ENCODE measurements at regions not wholly inside any gene's neighbourhood (a gene's known extent, or its start where the extent isn't known, plus 50 kb on each side); places are given as distances from the start of the nearest gene placed in this dataset.

DNA sequence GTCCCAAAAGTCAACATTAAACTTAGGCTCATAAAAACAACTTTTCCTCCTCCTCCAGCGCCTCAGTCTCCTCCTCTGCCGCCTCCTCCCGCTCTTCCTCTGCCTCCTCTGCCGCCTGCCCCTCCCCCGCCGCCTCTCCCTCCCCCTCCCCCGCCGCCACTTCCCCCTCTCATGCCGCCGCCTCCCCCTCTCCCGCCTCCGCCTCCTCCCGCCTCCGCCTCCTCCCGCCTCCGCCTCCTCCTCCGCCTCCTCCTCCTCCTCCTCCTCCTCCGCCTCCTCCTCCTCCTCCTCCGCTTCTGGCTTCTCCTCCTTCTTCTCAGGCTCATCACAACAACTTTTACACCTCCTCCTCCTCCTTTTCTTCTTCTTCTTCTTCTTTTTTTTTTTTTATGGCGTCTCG lies 599.9 kb downstream of the TMEM182 start:
- WGBS (ENCODE audit: insufficient coverage, insufficient read length): no CpG with 5 or more reads among the region's 21 CpGs
- H3K4me1 ChIP-seq (ENCODE audit: control insufficient read depth, insufficient read depth, low read length): no peaks in the 10 kb centered on the region
- no peak for DNase-seq (ENCODE audit: low read depth, low spot score)
- no peaks in the 10 kb centered on the region for H3K36me3 ChIP-seq (ENCODE audit: control insufficient read depth, insufficient read depth, low read length)
- no peaks in the 10 kb centered on the region for H3K27me3 ChIP-seq (ENCODE audit: control insufficient read depth, insufficient read depth, low read length)
- no peak overlapping the region for H3K4me3 ChIP-seq (ENCODE audit: low read length)
- no peaks in the 10 kb centered on the region for H3K9me3 ChIP-seq (ENCODE audit: control insufficient read depth, insufficient read depth, low read length)
- H3K27ac ChIP-seq (ENCODE audit: low read length): no peak overlapping the region

DNA sequence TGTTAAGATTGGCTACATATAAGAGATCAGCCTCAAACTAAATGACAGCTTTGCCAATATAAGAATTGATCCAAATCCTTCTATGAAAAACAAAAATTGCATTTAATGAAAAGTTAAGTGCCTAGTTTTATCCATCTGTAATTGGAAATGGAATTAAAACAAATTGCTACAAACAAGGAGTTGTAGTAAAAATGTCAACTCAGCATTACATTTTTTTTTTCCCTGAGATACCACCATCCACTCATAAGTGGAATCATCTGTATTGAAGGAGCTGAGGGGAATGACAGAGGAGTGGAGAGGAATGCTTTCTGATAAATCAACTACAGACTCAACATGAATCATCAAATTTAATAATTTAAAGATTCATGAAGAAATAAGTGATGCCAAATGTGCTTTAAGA lies 601.8 kb downstream of the TMEM182 start:
- no peaks in the 10 kb centered on the region for H3K27me3 ChIP-seq (ENCODE audit: control insufficient read depth, insufficient read depth, low read length)
- H3K27ac ChIP-seq (ENCODE audit: low read length): no peak overlapping the region

DNA sequence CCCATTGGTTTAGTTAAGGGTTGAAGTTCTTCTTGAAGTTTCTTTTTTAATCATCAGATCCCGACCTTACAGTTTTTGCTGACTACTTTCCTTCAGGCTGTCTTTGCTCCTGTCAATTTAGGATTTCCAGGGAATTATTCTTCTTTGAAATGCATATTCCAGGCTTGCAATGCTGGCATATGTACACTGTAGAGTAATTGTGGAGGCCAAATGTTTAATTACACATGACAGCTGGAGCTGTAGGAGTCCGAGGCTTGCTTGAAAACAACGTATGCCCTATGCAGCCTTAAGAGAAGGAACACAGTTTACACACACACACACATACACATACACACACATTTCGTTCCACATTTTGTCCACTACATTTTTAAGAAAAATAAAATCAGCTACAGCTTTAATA lies 602.3 kb downstream of the TMEM182 start:
- no peaks in the 10 kb centered on the region for H3K36me3 ChIP-seq (ENCODE audit: control insufficient read depth, insufficient read depth, low read length)
- 100% methylated on average over 1 of the region's 4 CpGs for WGBS (ENCODE audit: insufficient coverage, insufficient read length)
- no peak overlapping the region for H3K4me3 ChIP-seq (ENCODE audit: low read length)
- DNase-seq (ENCODE audit: low read depth, low spot score): no peak
- H3K9me3 ChIP-seq (ENCODE audit: control insufficient read depth, insufficient read depth, low read length): no peaks in the 10 kb centered on the region
- no peak overlapping the region for H3K27ac ChIP-seq (ENCODE audit: low read length)
- H3K4me1 ChIP-seq (ENCODE audit: control insufficient read depth, insufficient read depth, low read length): no peaks in the 10 kb centered on the region
- H3K27me3 ChIP-seq (ENCODE audit: control insufficient read depth, insufficient read depth, low read length): no peaks in the 10 kb centered on the region

More for the DNA sequence above, 601.8 kb downstream of the TMEM182 start:
- Histone ChIP-seq H3K4me3 (ENCODE audit: low read length) (no peak overlapping the region), H3K4me1 (ENCODE audit: control insufficient read depth, insufficient read depth, low read length) (no peaks in the 10 kb centered on the region), H3K36me3 (ENCODE audit: control insufficient read depth, insufficient read depth, low read length) (no peaks in the 10 kb centered on the region), H3K9me3 (ENCODE audit: control insufficient read depth, insufficient read depth, low read length) (no peaks in the 10 kb centered on the region)
- DNase-seq (ENCODE audit: low read depth, low spot score): no peak

DNA sequence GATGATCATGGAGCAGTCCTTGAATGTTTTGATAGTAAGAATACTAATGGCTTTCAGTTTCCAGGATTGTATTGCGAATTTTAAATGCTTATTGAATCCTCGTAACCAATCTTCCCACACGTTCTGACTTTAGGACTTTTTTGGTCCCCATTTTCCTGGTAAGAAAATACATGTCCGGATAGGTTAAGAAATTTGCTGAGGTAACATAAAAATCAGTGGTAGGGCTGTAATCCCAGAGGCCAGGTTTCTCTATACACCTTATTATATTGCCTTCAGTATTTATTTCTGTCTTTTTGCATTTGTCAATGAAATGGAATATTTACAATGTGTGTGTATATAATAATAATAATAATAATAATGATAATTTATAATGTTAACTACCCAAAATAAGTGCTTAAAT lies 603.2 kb downstream of the TMEM182 start:
- Histone ChIP-seq H3K36me3 (ENCODE audit: control insufficient read depth, insufficient read depth, low read length) (no peaks in the 10 kb centered on the region), H3K4me3 (ENCODE audit: low read length) (no peak overlapping the region), H3K27ac (ENCODE audit: low read length) (no peak overlapping the region), H3K9me3 (ENCODE audit: control insufficient read depth, insufficient read depth, low read length) (no peaks in the 10 kb centered on the region), H3K4me1 (ENCODE audit: control insufficient read depth, insufficient read depth, low read length) (no peaks in the 10 kb centered on the region), H3K27me3 (ENCODE audit: control insufficient read depth, insufficient read depth, low read length) (no peaks in the 10 kb centered on the region)
- no peak for DNase-seq (ENCODE audit: low read depth, low spot score)
- WGBS (ENCODE audit: insufficient coverage, insufficient read length): no CpG with 5 or more reads among the region's 4 CpGs

DNA sequence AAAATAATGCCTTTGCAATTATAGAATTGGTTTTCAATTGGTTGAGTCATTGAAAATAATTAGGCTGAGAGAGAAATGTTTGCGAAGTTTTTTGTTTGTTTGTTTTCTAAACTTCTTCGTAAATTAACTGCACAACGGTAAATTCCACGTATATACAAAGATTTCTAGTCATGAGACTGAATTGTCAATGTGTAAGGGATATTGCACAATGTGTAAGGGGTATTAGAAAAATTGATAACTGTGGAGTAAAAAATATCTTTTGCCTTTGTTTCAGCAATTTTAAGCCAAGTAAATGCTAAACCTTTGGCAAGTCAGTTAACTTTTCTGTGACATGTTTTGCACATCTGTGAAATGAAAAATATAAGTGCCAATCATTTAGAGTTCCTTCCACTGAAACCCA lies 606.0 kb downstream of the TMEM182 start:
- H3K4me3 ChIP-seq (ENCODE audit: low read length): no peak overlapping the region
- no peak for DNase-seq (ENCODE audit: low read depth, low spot score)
- H3K4me1 ChIP-seq (ENCODE audit: control insufficient read depth, insufficient read depth, low read length): no peaks in the 10 kb centered on the region
- no peaks in the 10 kb centered on the region for H3K36me3 ChIP-seq (ENCODE audit: control insufficient read depth, insufficient read depth, low read length)
- no peaks in the 10 kb centered on the region for H3K27me3 ChIP-seq (ENCODE audit: control insufficient read depth, insufficient read depth, low read length)
- H3K27ac ChIP-seq (ENCODE audit: low read length): no peak overlapping the region
- no peaks in the 10 kb centered on the region for H3K9me3 ChIP-seq (ENCODE audit: control insufficient read depth, insufficient read depth, low read length)
- WGBS (ENCODE audit: insufficient coverage, insufficient read length): 100% methylated on average over 2 of the region's 4 CpGs

DNA sequence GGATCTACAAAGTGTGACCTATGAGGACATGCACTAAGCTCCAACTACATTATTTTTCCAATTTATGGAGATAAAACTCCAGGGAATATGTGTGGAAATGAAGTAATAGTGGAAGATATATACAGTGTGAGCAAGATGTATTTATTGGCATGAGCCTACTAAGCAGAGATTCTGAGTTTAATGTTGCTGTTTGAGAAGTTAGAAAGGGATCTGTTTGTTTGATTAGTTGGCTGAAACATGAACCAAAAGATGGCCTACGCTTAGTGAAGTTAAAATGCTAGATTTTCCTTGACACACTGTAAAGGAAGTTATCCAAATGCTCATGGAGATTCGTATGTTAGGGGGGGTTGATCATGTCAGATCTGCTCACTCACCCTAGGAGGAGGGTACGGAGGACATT lies 621.7 kb downstream of the TMEM182 start:
- no CpG with 5 or more reads among the region's 3 CpGs for WGBS (ENCODE audit: insufficient coverage, insufficient read length)
- no peaks in the 10 kb centered on the region for H3K36me3 ChIP-seq (ENCODE audit: control insufficient read depth, insufficient read depth, low read length)
- DNase-seq (ENCODE audit: low read depth, low spot score): no peak
- H3K27ac ChIP-seq (ENCODE audit: low read length): no peak overlapping the region
- no peaks in the 10 kb centered on the region for H3K27me3 ChIP-seq (ENCODE audit: control insufficient read depth, insufficient read depth, low read length)
- no peaks in the 10 kb centered on the region for H3K4me1 ChIP-seq (ENCODE audit: control insufficient read depth, insufficient read depth, low read length)
- no peaks in the 10 kb centered on the region for H3K9me3 ChIP-seq (ENCODE audit: control insufficient read depth, insufficient read depth, low read length)
- no peak overlapping the region for H3K4me3 ChIP-seq (ENCODE audit: low read length)

DNA sequence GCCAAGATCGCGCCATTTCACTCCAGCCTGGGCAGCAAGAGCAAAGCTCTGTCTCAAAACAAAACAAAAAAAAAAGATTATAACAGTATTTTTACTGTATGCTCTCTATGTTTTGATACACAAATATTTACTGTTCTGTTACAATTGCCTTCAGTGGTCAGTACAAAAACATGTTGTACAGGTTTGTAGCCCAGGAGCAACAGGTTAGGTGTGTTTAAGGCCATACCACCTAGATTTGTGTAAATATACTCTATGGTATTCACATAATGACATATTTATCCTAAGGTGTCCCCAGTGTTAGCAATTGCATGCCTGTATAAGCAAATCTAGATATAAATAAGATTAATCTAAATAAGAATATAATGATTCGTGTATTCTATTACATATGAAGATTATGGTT lies 625.0 kb downstream of the TMEM182 start:
- H3K4me3 ChIP-seq (ENCODE audit: low read length): no peak overlapping the region
- no peaks in the 10 kb centered on the region for H3K9me3 ChIP-seq (ENCODE audit: control insufficient read depth, insufficient read depth, low read length)
- H3K36me3 ChIP-seq (ENCODE audit: control insufficient read depth, insufficient read depth, low read length): no peaks in the 10 kb centered on the region
- H3K27ac ChIP-seq (ENCODE audit: low read length): no peak overlapping the region
- H3K27me3 ChIP-seq (ENCODE audit: control insufficient read depth, insufficient read depth, low read length): no peaks in the 10 kb centered on the region
- no peak for DNase-seq (ENCODE audit: low read depth, low spot score)
- WGBS (ENCODE audit: insufficient coverage, insufficient read length): no CpG with 5 or more reads among the region's 3 CpGs
- no peaks in the 10 kb centered on the region for H3K4me1 ChIP-seq (ENCODE audit: control insufficient read depth, insufficient read depth, low read length)

DNA sequence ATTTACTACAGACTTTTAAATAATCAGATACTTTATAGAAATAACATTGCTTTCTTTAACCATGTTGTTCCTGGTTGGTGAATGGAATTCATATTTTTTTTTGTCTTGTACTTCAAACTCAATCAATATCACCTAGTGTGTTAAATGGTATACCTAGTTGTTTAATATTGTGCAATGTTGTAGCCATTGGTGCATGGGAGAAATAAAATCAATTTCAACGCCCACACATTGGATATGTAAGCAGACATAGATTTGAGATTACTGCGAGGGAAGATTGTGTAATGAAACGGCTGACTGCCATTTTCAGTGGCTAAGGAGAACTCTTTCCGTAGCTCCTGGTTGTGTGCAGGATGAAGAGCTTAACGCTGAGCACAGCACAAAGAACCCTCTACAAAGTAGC lies 626.1 kb downstream of the TMEM182 start:
- H3K27me3 ChIP-seq (ENCODE audit: control insufficient read depth, insufficient read depth, low read length): no peaks in the 10 kb centered on the region
- no peak overlapping the region for H3K4me3 ChIP-seq (ENCODE audit: low read length)
- no CpG with 5 or more reads among the region's 5 CpGs for WGBS (ENCODE audit: insufficient coverage, insufficient read length)
- no peak for DNase-seq (ENCODE audit: low read depth, low spot score)
- no peaks in the 10 kb centered on the region for H3K4me1 ChIP-seq (ENCODE audit: control insufficient read depth, insufficient read depth, low read length)
- no peaks in the 10 kb centered on the region for H3K36me3 ChIP-seq (ENCODE audit: control insufficient read depth, insufficient read depth, low read length)
- no peaks in the 10 kb centered on the region for H3K9me3 ChIP-seq (ENCODE audit: control insufficient read depth, insufficient read depth, low read length)
- H3K27ac ChIP-seq (ENCODE audit: low read length): no peak overlapping the region

DNA sequence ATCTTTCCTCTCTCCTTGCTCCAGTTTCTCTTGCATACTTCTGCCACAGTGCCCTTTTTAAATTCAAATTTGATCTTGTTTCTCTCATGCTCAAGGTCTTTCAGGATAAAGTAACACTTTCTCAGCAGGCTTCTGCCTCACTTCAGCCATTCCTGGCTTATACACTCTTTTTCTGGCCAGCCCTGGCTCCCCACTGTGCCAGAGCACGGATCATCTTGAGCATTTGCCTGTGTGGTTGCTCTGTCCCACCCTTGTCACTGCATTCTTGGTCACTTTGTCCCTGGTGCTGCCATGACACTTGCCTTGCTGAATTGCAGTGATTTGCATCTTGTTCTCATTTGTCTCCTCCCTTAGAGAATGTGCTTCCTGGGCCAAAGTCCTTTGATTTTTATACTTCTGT lies 634.3 kb downstream of the TMEM182 start:
- Histone ChIP-seq H3K27me3 (ENCODE audit: control insufficient read depth, insufficient read depth, low read length) (no peaks in the 10 kb centered on the region), H3K27ac (ENCODE audit: low read length) (no peak overlapping the region), H3K36me3 (ENCODE audit: control insufficient read depth, insufficient read depth, low read length) (no peaks in the 10 kb centered on the region), H3K4me3 (ENCODE audit: low read length) (no peak overlapping the region), H3K9me3 (ENCODE audit: control insufficient read depth, insufficient read depth, low read length) (no peaks in the 10 kb centered on the region), H3K4me1 (ENCODE audit: control insufficient read depth, insufficient read depth, low read length) (peaks cover 1% of the 10 kb centered on the region; the same call in 1 of the 2 replicates)
- peak; percentile 35 for DNase-seq (ENCODE audit: low read depth, low spot score)
- WGBS (ENCODE audit: insufficient coverage, insufficient read length): no CpG with 5 or more reads among the region's 1 CpG

DNA sequence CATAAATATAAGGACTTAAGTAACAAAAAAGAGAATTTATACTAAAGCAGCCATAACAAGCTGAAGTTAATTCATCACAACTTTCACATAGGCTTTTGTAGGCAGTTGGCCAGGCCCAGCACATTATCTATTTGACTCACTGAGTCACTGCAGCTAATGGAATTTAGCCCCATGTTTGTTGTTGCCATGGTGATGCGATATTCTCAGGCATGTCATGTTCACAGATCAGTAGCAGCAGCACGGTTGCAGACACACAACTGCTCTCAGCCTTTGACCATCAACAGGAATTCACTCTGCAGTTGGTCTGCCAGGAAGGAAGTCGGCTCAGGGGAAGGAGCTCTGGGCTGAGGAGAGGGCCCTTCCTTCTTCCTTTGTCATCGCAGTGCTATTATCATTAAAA lies 639.8 kb downstream of the TMEM182 start:
- Histone ChIP-seq H3K4me1 (ENCODE audit: control insufficient read depth, insufficient read depth, low read length) (0 out of 2 replicates have a peak, but pooled peaks cover 1% of the 10 kb centered on the region), H3K36me3 (ENCODE audit: control insufficient read depth, insufficient read depth, low read length) (no peaks in the 10 kb centered on the region), H3K27me3 (ENCODE audit: control insufficient read depth, insufficient read depth, low read length) (no peaks in the 10 kb centered on the region), H3K4me3 (ENCODE audit: low read length) (no peak overlapping the region), H3K9me3 (ENCODE audit: control insufficient read depth, insufficient read depth, low read length) (no peaks in the 10 kb centered on the region), H3K27ac (ENCODE audit: low read length) (no peak overlapping the region)
- WGBS (ENCODE audit: insufficient coverage, insufficient read length): no CpG with 5 or more reads among the region's 4 CpGs
- DNase-seq (ENCODE audit: low read depth, low spot score): peak; percentile 87

DNA sequence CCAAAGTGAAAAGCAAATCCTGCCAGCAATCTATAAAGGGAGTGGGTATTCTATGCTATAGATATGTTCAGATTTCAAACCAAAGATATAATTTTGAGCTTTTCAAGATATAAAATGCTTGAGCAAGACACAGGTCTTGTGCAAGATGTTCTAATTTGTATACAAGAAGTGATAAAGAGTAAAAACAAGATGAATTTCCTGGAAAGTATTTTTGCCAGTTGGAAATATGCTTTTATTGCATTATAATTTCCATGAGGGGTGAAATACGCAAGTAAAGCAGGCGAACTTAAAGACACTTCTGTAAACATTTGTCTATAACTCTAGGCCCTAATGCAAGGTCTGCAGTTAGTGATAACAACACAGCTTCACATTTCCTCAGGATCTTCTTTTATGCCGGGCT lies 640.5 kb downstream of the TMEM182 start:
- Histone ChIP-seq H3K27ac (ENCODE audit: low read length) (no peak overlapping the region), H3K9me3 (ENCODE audit: control insufficient read depth, insufficient read depth, low read length) (no peaks in the 10 kb centered on the region), H3K36me3 (ENCODE audit: control insufficient read depth, insufficient read depth, low read length) (no peaks in the 10 kb centered on the region), H3K27me3 (ENCODE audit: control insufficient read depth, insufficient read depth, low read length) (no peaks in the 10 kb centered on the region), H3K4me3 (ENCODE audit: low read length) (no peak overlapping the region), H3K4me1 (ENCODE audit: control insufficient read depth, insufficient read depth, low read length) (0 out of 2 replicates have a peak, but pooled peaks cover 1% of the 10 kb centered on the region)
- no peak for DNase-seq (ENCODE audit: low read depth, low spot score)
- no CpG with 5 or more reads among the region's 3 CpGs for WGBS (ENCODE audit: insufficient coverage, insufficient read length)

All from iPS DF 6.9 (cell line).